Hematopoietic multipotent progenitor cell treated with erythropoietin and hydrocortisone succinate and interleukin-3 and kit ligand, for 8 days (in vitro differentiated cells): ENCODE measurements at regions not wholly inside any gene's neighbourhood (a gene's known extent, or its start where the extent isn't known, plus 50 kb on each side); places are given as distances from the start of the nearest gene placed in this dataset.

Source experiments
- DNase-seq: peaks from one replicate; pipeline ENCODE4 v3.0.0-alpha.2; 2015

DNA sequence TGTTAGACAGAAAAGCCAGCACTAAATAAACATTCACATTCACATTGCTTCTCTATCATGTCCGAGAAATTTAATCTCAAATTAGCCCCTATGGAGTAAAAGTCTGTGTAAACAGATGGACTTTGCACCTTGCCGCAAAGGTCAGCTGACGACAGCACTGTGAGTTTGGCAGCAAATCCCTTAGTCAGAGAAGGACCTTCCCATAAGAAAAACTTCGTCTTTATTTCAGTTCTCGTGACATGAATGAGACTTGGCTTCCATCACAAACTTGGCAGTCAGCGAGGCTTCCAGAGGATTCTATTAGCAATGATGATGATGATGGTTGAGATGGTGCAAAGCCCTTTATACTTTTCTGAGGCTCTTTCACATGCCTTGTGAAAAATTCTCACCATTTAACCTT is 133.7 kb upstream of the IFNGR1 start:
- DNase-seq: no peak

DNA sequence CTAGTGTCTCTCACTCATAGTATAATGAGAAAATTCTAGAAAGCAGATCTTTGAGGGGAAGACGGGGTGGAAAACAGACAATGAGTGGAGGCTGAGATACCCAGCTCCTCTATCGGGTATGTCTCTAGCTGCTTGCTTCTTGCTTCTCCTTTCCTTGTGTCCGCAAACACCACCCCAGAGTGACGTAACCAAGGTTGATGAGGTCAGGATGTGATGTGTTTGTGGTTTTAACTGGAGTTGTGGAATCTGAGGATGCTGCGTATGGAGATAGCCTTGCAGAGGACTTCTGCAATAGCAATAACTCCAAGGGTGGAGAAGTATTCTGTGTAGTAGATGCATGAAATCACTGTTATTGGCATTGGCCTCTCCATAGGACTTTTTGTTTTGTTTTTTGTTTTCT is 132.7 kb upstream of the IFNGR1 start:
- DNase-seq: no peak

DNA sequence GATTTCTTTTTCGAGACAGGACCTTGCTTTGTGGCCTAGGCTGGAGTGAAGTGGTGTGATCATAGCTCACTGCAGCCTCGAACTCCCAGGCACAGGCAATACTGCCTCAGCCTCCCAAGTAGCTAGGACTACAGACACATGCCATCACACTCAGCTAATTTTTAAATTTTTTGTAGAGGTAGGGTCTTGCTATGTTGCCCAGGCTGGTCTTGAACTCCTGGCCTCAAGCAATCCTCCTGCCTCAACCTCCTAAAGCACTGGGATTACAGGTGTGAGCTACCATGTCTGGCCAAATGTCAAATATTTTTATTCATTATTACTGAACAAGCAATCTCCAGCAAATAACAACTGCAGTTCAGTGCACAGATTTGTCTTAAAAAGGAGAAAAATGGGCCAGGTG is 131.7 kb upstream of the IFNGR1 start:
- DNase-seq: no peak

DNA sequence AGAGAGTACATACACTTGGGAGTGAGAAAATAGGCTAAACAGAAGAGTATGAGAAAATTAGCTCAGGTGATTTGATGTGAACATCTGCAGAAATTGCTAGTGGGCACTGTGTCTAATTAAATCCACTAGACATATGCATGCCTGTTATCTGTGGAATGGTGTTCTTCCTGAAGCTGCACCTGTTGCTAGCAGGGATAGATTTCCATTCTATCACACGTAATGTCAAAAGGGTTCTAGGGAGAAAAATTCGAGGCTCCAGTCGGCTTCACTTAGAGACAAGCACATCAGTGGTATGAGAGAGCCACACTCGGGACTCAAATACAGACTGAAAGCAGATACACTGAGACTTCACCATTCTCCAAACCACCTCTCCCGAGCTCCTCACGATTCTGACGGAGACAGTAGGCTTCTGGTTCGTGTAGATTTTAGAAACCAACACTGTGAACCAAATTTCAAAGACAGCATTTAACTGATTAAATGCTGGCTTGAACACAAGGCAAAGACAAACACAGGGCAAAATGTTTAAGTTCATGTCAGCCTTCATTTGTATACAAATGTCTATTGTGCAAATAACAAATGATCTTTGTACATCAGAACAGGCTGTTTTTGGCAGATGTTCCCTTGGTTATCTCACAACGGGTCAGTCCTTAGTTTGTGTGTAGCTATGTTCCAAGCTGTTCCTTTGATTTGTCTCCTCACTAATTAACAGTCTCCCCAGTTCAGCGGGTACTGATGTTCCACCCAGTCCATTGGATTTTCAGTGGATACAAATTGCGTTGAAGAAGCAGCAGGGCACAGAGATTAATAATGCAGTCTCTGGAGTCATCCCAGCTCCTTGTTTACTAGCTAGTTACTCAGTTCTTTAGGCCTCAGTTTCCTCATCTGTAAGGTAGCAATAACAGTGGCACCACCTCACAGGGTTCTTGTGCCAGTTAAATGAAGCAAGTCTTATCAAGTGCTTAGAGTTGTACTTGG is 131.0 kb upstream of the IFNGR1 start:
- no peak for DNase-seq

GRCh38 chr6:137348777-137349176 is 129.6 kb upstream of the IFNGR1 start:
- DNase-seq: no peak

DNA sequence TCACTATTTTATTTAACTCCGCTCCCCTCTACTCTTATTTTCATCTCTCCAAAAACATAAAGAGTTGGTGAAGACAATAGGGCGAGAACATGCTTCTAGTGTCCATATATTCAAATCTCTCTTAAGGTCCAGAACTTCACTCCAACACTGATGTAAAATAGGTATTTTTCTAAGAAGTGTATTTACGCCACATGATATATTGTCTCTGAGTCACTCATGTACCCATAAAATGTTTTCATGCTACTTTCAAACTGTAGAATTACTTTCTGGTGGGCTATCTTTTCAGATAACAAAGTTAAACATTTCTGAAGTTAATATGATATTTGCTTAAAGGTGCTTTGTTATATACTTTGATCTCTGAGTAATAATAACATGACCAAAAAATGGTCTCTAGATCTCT is 124.1 kb upstream of the IFNGR1 start:
- DNase-seq: no peak

GRCh38 chr6:137342607-137343190 is 123.5 kb upstream of the IFNGR1 start:
- DNase-seq: no peak

DNA sequence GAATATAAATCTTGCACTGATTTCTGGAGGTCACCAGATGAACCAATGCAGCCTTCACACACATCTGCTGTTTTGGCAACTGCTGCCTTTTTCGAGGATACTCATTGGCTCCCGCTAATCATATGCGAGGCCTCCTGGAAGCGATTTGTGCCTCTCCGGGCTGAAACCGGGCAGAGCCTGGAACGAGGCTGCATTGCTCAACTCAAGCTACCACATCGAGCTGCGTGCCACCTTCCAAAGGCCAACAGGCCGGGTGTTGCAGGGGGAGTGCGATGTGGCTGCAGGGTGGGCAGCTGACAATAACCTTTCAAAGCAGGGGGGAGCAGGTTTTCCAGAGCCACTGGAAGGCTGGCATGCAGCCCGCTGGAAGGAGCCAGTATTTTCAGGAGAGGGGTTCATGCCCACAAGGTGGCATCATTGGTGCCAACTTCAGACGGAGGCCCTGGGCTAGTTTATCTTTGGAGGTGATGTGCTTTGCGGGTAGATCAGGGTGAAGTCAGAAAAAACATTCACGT is 122.6 kb upstream of the IFNGR1 start:
- DNase-seq: no peak

GRCh38 chr6:137339929-137340559 is 120.9 kb upstream of the IFNGR1 start:
- DNase-seq: no peak

GRCh38 chr6:137334884-137335283 is 115.7 kb upstream of the IFNGR1 start:
- no peak for DNase-seq

- no peak for DNase-seq
These were observed 114.9 kb upstream of the IFNGR1 start for GRCh38 chr6:137334094-137334493.

DNA sequence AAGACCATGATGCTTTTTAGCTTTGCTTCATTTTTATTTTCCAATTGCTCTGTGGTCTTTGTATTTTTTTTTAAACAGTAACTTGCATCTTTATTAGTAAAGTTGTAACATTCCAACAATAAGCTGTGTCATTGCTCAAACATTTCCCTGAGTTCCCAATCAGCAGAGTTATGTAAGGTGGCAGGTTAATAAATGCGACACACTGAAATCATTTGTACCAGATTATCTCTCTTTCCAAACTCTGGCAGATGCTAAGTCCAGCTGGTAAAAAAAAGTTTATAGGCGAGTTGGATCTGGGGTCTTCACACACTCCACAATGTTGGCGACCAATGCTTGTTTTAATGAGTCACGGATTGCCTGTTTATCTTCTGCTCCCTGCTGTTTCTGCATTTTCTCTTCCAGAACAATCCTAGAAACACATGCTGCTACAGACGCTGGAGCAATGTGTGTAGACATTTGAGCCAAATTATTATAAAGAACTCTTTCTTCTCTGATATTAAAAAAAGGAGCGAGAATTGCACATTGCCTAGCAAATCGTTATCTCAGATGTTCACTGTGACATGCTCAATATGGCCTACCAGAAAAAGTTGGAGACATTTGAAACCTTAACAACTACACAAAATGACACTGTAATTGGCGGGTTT is 113.6 kb upstream of the IFNGR1 start:
- DNase-seq: no peak

DNA sequence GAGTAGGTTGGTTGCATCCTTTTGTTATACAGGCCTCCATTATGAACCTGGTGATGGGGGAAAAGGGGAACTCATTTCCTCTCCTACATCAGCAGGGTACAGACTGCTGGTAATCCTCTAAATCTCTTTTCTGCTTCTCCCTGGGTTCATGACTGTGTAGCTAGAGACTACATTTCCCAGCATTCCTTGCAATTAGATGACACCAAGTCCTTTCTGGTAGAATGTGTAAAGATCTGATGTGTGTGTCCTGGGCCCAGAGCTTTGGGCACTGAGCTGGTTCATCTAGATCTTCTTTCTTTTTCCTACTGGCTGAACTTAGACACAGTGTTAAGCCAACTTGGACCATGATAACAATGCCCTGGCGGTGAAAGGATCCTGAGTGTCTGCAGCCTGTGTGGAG is 104.7 kb upstream of the IFNGR1 start:
- peak; percentile 4 for DNase-seq

- DNase-seq: no peak
These were observed 101.1 kb upstream of the IFNGR1 start for GRCh38 chr6:137320271-137320670.

- no peak for DNase-seq
These were observed 97.4 kb upstream of the IFNGR1 start for GRCh38 chr6:137316626-137317025.

- no peak for DNase-seq
These were observed 95.9 kb upstream of the IFNGR1 start for GRCh38 chr6:137315081-137315480.

DNA sequence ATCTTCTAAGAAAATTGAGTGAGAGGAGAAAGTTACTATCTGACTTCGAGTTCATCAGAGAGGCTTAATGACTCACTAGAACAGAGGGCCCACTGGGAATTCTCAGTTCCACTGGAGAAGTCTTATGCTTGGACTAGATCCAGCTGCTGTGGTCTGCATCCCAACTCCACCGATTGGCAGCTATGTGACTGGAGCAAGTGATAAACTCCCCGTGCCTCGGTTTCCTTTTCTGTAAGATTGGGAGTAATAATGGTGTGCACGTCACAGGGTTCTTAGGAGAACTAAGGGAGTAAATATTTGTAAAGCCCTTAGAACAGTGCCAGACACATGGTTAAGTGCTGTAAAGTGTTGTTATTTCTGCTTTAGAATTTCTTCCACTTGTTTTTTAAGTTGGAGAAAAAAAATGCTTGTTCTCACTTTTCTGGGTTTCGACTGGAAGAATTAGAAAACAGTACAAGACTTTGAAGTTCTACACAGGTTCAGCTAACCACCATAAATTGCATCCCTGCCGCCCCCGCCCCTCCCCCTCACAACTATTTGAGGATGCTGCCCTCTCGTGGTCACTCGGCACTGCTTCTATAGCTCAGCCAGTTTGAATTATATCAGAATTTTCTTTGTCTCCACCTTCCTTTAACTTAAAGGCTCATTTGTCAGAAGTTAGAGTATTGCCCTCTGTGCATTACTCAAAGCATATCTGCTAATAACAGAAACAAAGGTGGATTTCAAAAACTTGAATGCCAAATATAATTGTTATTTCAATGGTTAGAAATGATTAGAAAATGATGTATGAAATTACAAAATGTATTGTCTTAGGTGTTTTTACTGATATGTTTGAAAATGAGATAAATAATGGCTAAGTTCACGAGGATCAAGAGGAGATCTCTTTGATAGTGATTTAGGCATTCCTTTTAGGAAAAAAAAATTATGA is 95.0 kb upstream of the IFNGR1 start:
- peak; percentile 63 for DNase-seq

DNA sequence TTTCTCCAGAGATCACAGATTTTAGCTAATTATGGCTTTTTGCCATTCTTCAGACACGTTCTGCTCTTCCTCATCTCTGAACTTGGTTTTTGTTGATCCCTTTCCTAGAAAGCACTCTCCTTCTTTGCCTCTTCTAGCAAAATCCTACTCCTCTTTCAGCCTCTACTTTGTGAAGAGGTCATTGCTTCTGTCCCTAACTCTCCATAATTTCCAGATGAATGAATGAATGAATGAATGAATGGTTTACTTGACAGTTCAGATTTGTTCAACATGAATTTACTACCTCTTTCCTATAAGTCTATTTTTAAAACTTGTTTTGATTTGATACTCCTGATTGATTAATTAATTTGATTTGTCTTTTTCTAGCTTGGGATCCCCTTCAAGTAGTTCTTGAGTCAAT is 94.0 kb upstream of the IFNGR1 start:
- DNase-seq: no peak

DNA sequence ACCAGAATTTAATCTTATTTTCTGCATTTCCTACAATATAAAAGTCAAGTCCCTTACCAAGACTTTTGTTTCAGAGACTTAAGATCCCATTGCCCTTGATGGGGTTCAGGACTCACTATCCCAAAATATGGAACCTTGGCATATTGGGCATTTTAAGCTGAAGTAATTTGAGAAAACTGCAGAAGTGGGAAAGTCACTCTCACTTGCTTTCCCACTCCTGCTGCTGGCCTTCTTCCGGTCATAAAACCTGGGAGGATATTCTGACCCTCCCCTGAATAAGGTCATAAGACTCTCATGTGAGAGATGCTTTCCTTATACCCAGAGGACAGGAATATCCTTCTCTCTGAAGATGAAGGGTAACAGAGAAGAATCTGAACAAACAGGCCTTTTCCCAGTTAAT is 92.8 kb upstream of the IFNGR1 start:
- no peak for DNase-seq

DNA sequence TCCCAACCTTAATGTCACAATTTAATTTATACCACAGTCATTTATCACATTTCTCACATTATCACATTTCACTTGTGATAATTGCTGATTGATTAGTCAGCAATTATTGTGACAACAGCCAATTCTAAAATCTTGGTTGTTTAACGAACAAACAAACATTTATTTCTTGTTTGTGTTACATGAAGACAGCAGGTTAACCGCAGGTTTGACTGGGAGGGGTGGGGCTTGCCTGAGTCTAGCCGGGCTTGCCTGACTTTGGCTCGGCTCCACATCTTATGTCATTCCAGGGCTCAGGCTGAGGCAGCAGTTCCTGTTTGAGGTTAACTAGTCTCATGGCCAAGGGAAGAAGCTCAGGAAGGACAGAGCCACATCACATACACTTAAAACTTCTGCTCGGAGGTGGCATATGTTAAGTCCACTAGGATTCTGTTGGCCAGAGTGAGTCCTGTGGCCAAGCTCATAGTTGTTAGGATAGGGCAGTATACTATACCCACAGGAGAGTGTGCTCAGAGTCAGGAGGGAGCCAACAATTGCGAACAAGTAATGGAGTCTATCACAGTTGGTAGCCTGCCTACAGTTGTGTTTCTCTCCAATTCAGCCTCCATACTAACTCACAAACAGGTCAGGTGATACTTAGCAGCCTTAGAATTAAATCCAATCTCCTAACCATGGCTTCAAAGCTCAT is 90.0 kb upstream of the IFNGR1 start:
- peak; percentile 81 for DNase-seq

DNA sequence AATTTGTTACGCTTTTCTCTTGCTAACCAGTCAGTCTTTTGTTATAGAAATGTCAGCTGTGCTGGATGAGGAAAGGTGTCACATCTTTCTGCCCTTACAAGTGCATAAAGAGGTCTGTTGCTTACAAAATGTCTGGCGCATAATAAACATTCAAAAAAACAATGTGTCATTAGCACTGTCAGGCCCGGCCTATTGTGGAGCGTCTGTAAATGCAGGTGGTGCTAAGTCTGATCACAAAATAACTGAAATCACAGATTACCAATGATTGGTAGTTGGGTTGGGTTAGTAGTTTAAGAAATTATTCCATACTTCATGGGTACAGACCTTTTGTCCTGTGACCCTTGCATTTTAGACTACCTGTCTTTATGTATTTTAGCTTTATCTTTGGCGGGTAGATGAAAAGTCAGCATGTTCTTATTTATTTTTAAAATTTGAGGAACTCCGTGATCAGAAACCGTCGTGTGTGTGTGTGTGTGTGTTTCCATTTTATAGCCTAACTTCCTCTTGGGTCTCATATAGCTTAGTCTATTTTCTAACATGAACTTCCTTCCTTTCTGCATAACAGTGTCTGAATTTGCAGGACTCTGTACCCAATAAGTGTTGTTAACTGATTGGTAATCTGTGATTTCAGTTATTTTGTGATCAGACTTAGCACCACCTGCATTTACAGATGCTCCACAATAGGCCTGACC is 88.1 kb upstream of the IFNGR1 start:
- DNase-seq: no peak
